ENCODE measurements at regions not wholly inside any gene's neighbourhood (a gene's known extent, or its start where the extent isn't known, plus 50 kb on each side); places are given as distances from the start of the nearest gene placed in this dataset.
"Not testable (repeated sequence)": the region's sequence is repeated elsewhere in the genome, so short reads cannot be mapped to it uniquely, and the experiment has no call there.

DNA sequence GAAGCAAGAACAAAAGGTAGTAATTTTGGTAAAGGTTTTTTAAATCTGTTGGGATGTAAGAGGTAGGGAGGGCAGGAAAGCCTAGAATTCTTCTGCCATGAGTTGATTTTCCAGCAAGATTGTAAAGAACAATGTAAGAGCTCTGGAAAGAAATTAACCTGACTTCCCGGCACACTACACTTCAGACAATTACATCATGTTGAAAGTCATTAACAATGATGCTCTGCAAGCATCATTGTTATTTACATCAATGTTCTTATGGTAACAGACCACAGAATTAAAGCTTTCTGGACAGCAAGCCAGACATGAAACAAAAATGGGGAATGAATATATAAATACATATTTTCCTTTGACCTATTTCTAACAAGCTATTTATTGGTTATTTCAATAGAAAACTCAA is 342.2 kb downstream of the CEP170 start:
- H3K9me3 ChIP-seq (ENCODE audit: low read length); DNase-seq (ENCODE audit: low spot score); H2AFZ ChIP-seq (ENCODE audit: low read length); H3K27me3 ChIP-seq (ENCODE audit: control insufficient read depth in 1 of 2, insufficient read depth in 2 of 2, low read length in 2 of 2); ATAC-seq; FAIRE-seq; H3K36me3 ChIP-seq (replicated peaks in 1 of 2; ENCODE audit: control insufficient read depth in 1 of 2, insufficient read depth in 2 of 2, low read length in 2 of 2); CTCF ChIA-PET (ENCODE audit: low intra/inter-chr PET ratio, low total read pairs); BruUV-seq (replicated peaks); intact Hi-C loops (cut with micrococcal nuclease; ENCODE audit: unreplicated experiment); H3K4me3 ChIP-seq (replicated peaks in 1 of 3; ENCODE audit: insufficient read depth in 1 of 3, low read depth in 2 of 3, low read length in 3 of 3); H3K27ac ChIP-seq (ENCODE audit: extremely low read length, insufficient read depth, low read length); H3K9ac ChIP-seq (ENCODE audit: insufficient read depth, low read depth, low read length); in situ Hi-C loops (cut with HindIII; ENCODE audit: extremely low pct_ligation_motif_present, low pct_unique_long_range_greater_than_20kb); H3K79me2 ChIP-seq (ENCODE audit: insufficient read depth, low read length); POLR2A ChIA-PET; H3K4me1 ChIP-seq (ENCODE audit: insufficient read depth, low read length); H3K4me2 ChIP-seq (ENCODE audit: low read depth, low read length); H4K20me1 ChIP-seq (ENCODE audit: insufficient read depth, low read length): not testable (repeated sequence)
- WGBS (ENCODE audit: low lambda C conversion rate), result 43% methylated on average over 1 of the region's 1 CpG

DNA sequence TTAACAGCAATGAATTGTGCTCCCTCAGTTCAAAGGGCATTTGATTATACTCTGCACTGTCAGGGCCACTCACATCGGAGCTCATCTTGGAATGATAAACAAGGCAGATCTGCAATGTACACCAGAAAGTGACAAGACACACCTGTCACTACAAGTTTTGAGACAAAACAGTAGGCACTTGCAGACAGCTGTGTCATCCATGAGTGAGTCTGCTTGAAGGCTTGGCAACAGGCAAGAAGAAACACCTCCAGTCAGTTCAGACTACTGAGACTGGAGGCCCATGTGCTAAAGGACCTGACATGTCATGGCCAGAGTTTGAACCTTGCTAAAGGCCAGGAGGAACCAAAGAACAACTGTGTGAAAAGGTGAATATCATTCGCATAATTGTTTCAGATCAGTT is 354.5 kb downstream of the CEP170 start:
- H3K79me2 ChIP-seq (ENCODE audit: insufficient read depth, low read length); H2AFZ ChIP-seq (ENCODE audit: low read length); ATAC-seq; H4K20me1 ChIP-seq (ENCODE audit: insufficient read depth, low read length); POLR2A ChIA-PET; FAIRE-seq; BruUV-seq (replicated peaks); in situ Hi-C loops (cut with HindIII; ENCODE audit: extremely low pct_ligation_motif_present, low pct_unique_long_range_greater_than_20kb); H3K27ac ChIP-seq (ENCODE audit: extremely low read length, insufficient read depth, low read length); H3K9ac ChIP-seq (ENCODE audit: insufficient read depth, low read depth, low read length); H3K4me2 ChIP-seq (ENCODE audit: low read depth, low read length); DNase-seq (ENCODE audit: low spot score); H3K4me1 ChIP-seq (ENCODE audit: insufficient read depth, low read length); intact Hi-C loops (cut with micrococcal nuclease; ENCODE audit: unreplicated experiment); CTCF ChIA-PET (ENCODE audit: low intra/inter-chr PET ratio, low total read pairs); H3K4me3 ChIP-seq (replicated peaks in 1 of 3; ENCODE audit: insufficient read depth in 1 of 3, low read depth in 2 of 3, low read length in 3 of 3); H3K27me3 ChIP-seq (ENCODE audit: control insufficient read depth in 1 of 2, insufficient read depth in 2 of 2, low read length in 2 of 2); H3K36me3 ChIP-seq (replicated peaks in 1 of 2; ENCODE audit: control insufficient read depth in 1 of 2, insufficient read depth in 2 of 2, low read length in 2 of 2); H3K9me3 ChIP-seq (ENCODE audit: low read length): not testable (repeated sequence)
- WGBS (ENCODE audit: low lambda C conversion rate), result 0% methylated on average over 2 of the region's 2 CpGs

DNA sequence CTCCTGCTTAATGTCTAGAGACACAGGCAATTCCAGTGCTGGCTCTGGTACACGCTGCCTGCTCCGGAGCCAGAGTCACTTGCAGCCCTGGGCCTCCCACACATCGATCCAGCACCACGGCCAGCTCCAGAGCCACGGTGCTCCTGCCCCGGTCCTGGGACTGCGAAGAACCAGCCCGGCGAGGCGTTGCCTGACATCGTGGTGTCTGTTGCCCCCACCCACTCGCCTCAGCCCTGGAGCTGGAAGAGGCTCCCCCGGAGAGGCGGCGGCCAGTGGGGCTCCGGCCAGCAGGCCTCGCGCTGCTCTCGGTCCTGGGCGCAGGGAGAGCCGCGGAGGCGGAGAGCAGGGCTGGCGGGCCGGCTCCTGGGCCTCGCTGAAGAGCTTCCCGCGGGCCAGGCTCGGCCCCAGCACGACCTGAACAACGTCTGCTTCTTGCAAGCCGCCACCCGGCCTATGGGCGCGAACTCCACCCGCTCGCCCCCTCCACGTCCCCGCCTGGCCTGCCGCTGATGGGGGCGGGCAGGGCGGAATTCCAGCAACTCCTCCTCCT is 364.8 kb downstream of the CEP170 start:
- in situ Hi-C loops (cut with HindIII; ENCODE audit: extremely low pct_ligation_motif_present, low pct_unique_long_range_greater_than_20kb) (no loop called here), intact Hi-C loops (cut with micrococcal nuclease; ENCODE audit: unreplicated experiment) (no loop called here)
- ChIA-PET POLR2A (no interaction called here), CTCF (ENCODE audit: low intra/inter-chr PET ratio, low total read pairs) (no interaction called here)
- Histone ChIP-seq H3K36me3 (replicated peaks in 1 of 2; ENCODE audit: control insufficient read depth in 1 of 2, insufficient read depth in 2 of 2, low read length in 2 of 2) (no peaks in the 10 kb centered on the region), H3K9me3 (ENCODE audit: low read length) (no peaks in the 10 kb centered on the region), H4K20me1 (ENCODE audit: insufficient read depth, low read length) (no peaks in the 10 kb centered on the region), H3K79me2 (ENCODE audit: insufficient read depth, low read length) (no peaks in the 10 kb centered on the region), H3K4me2 (ENCODE audit: low read depth, low read length) (no peak overlapping the region), H3K9ac (ENCODE audit: insufficient read depth, low read depth, low read length) (no peak overlapping the region), H3K4me1 (ENCODE audit: insufficient read depth, low read length) (peaks cover 7% of the 10 kb centered on the region), H3K4me3 (replicated peaks in 1 of 3; ENCODE audit: insufficient read depth in 1 of 3, low read depth in 2 of 3, low read length in 3 of 3) (no peak overlapping the region), H3K27me3 (ENCODE audit: control insufficient read depth in 1 of 2, insufficient read depth in 2 of 2, low read length in 2 of 2) (no peaks in the 10 kb centered on the region), H2AFZ (ENCODE audit: low read length) (no peak overlapping the region), H3K27ac (ENCODE audit: extremely low read length, insufficient read depth, low read length) (no peak overlapping the region)
- no CpG with 5 or more reads among the region's 42 CpGs for WGBS (ENCODE audit: low lambda C conversion rate)
- FAIRE-seq, result no peak
- ATAC-seq, result peak; percentile 87
- DNase-seq (ENCODE audit: low spot score), result no peak
- no TSS peak for BruUV-seq (replicated peaks)
- TF ChIP-seq MIER2 (CRISPR knock-in tag; IDR thresholded peaks at IDR 0.05), result peak; percentile 95
- TF ChIP-seq, protein P1, sequence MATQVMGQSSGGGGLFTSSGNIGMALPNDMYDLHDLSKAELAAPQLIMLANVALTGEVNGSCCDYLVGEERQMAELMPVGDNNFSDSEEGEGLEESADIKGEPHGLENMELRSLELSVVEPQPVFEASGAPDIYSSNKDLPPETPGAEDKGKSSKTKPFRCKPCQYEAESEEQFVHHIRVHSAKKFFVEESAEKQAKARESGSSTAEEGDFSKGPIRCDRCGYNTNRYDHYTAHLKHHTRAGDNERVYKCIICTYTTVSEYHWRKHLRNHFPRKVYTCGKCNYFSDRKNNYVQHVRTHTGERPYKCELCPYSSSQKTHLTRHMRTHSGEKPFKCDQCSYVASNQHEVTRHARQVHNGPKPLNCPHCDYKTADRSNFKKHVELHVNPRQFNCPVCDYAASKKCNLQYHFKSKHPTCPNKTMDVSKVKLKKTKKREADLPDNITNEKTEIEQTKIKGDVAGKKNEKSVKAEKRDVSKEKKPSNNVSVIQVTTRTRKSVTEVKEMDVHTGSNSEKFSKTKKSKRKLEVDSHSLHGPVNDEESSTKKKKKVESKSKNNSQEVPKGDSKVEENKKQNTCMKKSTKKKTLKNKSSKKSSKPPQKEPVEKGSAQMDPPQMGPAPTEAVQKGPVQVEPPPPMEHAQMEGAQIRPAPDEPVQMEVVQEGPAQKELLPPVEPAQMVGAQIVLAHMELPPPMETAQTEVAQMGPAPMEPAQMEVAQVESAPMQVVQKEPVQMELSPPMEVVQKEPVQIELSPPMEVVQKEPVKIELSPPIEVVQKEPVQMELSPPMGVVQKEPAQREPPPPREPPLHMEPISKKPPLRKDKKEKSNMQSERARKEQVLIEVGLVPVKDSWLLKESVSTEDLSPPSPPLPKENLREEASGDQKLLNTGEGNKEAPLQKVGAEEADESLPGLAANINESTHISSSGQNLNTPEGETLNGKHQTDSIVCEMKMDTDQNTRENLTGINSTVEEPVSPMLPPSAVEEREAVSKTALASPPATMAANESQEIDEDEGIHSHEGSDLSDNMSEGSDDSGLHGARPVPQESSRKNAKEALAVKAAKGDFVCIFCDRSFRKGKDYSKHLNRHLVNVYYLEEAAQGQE (IDR thresholded peaks at IDR 0.05; ENCODE audit: borderline replicate concordance in 1 of 2, low read depth in 1 of 2, low read length in 2 of 2), result peak; percentile 52 to 90
- TF ChIP-seq, protein P2, sequence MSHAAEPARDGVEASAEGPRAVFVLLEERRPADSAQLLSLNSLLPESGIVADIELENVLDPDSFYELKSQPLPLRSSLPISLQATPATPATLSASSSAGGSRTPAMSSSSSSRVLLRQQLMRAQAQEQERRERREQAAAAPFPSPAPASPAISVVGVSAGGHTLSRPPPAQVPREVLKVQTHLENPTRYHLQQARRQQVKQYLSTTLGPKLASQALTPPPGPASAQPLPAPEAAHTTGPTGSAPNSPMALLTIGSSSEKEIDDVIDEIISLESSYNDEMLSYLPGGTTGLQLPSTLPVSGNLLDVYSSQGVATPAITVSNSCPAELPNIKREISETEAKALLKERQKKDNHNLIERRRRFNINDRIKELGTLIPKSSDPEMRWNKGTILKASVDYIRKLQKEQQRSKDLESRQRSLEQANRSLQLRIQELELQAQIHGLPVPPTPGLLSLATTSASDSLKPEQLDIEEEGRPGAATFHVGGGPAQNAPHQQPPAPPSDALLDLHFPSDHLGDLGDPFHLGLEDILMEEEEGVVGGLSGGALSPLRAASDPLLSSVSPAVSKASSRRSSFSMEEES (CRISPR knock-in tag; IDR thresholded peaks at IDR 0.05), result 0 out of 2 replicates have a peak, but pooled peaks have one; percentile 22
- TF ChIP-seq, protein P3, sequence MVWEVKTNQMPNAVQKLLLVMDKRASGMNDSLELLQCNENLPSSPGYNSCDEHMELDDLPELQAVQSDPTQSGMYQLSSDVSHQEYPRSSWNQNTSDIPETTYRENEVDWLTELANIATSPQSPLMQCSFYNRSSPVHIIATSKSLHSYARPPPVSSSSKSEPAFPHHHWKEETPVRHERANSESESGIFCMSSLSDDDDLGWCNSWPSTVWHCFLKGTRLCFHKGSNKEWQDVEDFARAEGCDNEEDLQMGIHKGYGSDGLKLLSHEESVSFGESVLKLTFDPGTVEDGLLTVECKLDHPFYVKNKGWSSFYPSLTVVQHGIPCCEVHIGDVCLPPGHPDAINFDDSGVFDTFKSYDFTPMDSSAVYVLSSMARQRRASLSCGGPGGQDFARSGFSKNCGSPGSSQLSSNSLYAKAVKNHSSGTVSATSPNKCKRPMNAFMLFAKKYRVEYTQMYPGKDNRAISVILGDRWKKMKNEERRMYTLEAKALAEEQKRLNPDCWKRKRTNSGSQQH (CRISPR knock-in tag; IDR thresholded peaks at IDR 0.05; ENCODE audit: low read depth), result no peak
- TF ChIP-seq ZNF331 (CRISPR knock-in tag; IDR thresholded peaks at IDR 0.05), result 0 out of 2 replicates have a peak, but pooled peaks have one; percentile 41
